K562 (cell line): ENCODE measurements at regions not wholly inside any gene's neighbourhood (a gene's known extent, or its start where the extent isn't known, plus 50 kb on each side); places are given as distances from the start of the nearest gene placed in this dataset.
A peak's percentile ranks its signal among the peaks of the same experiment; 100 is the strongest.

Experiments
- ATAC-seq: fragments of 200-7000 bp; cut with Tn5 transposase; 3 replicates; pipeline ENCODE4 v1.9.1; 2020; ENCODE audit warnings: moderate library complexity
- BruUV-seq: library from RNA; stranded (reverse); fragments of 400-500 nt; replicated peaks from 2 replicates; lab custom pipeline; 2021; lab: Mats Ljungman, UMichigan
- CTCF ChIA-PET: fragments of 300-600 bp; formaldehyde crosslinking; extraction: SDS; loops from one replicate; lab custom pipeline; 2021; ENCODE audit warnings: low intra/inter-chr PET ratio; lab: Yijun Ruan, JAX
- POLR2A ChIA-PET: fragments of 300-600, 350-650 bp; sonication (Branson Sonifier 250); formaldehyde crosslinking; extraction: SDS; loops from one replicate; lab custom pipeline; 2021; ENCODE audit warnings: antibody characterized with exemption, inconsistent platforms; lab: Yijun Ruan, JAX
- DNase-seq, 4 experiments: peaks; one replicate each; pipeline versions ENCODE4 v3.0.0 to v3.0.0-alpha.2; 2011 to 2018; ENCODE audit warnings: low spot score in 3 of 4, mixed read lengths in 3 of 4; ENCODE audit errors: extremely low read depth in 1 of 4
- FAIRE-seq: peaks from 2 replicates; lab custom pipeline; 2011; peaks lifted over from hg19 to GRCh38; lab: Jason Lieb, UNC
- H2AFZ ChIP-seq: 2 replicates; pipeline ENCODE4 v1.6.0; 2011; ENCODE audit warnings: low read depth, low read length, control low read depth, inconsistent platforms
- H3K27ac ChIP-seq: fragments of 200-600 bp; 3 replicates; pipeline ENCODE4 v1.8.0; 2011; ENCODE audit warnings: low read depth, mild to moderate bottlenecking, control low read depth, inconsistent platforms, low read length, moderate library complexity, mixed read lengths; ENCODE audit errors: extremely low read depth
- H3K27me3 ChIP-seq, 2 experiments: fragments of 300-600 bp in 1 of 2; 2 replicates in 1 of 2; 3 replicates in 1 of 2; pipeline versions ENCODE4 v1.6.0 to v1.8.0; 2011; ENCODE audit warnings: inconsistent platforms in 2 of 2, low read length in 2 of 2, mild to moderate bottlenecking in 1 of 2, mixed read lengths in 1 of 2, moderate library complexity in 1 of 2; ENCODE audit not compliant: control insufficient read depth in 2 of 2, insufficient read depth in 2 of 2
- H3K36me3 ChIP-seq: fragments of 300-600 bp; 3 replicates; pipeline ENCODE4 v1.8.0; 2011; ENCODE audit warnings: mild to moderate bottlenecking, low read length, inconsistent platforms; ENCODE audit not compliant: control insufficient read depth, insufficient read depth
- H3K4me1 ChIP-seq, 2 experiments: fragments of 200-600 bp in 1 of 2; replicated peaks in 1 of 2; 2 replicates in 1 of 2; 3 replicates in 1 of 2; pipeline versions ENCODE4 v1.5.1 to v1.8.0; 2011; ENCODE audit warnings: inconsistent platforms in 2 of 2, low read length in 2 of 2, mild to moderate bottlenecking in 1 of 2, mixed read lengths in 1 of 2, moderate library complexity in 1 of 2; ENCODE audit not compliant: control insufficient read depth in 2 of 2, insufficient read depth in 2 of 2
- H3K4me2 ChIP-seq: 2 replicates; pipeline ENCODE4 v1.6.1; 2011; ENCODE audit warnings: low read length, control low read depth, inconsistent platforms, mixed read lengths; ENCODE audit not compliant: insufficient read depth
- H3K4me3 ChIP-seq: fragments of 200-600 bp; sonication (generic), shearing (Covaris generic); 2 replicates; pipeline ENCODE4 v1.5.1; 2016; ENCODE audit warnings: control low read depth, inconsistent platforms
- H3K79me2 ChIP-seq: fragments of 200-600 bp; 3 replicates; pipeline ENCODE4 v1.8.0; 2011; ENCODE audit warnings: low read length, inconsistent platforms; ENCODE audit not compliant: control insufficient read depth, insufficient read depth
- H3K9ac ChIP-seq, 2 experiments: 2 replicates each; pipeline versions ENCODE4 v1.6.0 to v1.6.1; 2011; ENCODE audit warnings: low read depth in 2 of 2, low read length in 2 of 2, control low read depth in 1 of 2, inconsistent platforms in 1 of 2, mild to moderate bottlenecking in 1 of 2, mixed read lengths in 1 of 2; ENCODE audit not compliant: insufficient read depth in 1 of 2
- H3K9me1 ChIP-seq: one replicate; pipeline ENCODE4 v1.6.0; 2011; ENCODE audit warnings: inconsistent platforms, mild to moderate bottlenecking, low read length, moderate library complexity; ENCODE audit not compliant: control insufficient read depth, insufficient read depth
- H3K9me3 ChIP-seq: replicated peaks from 2 replicates; pipeline ENCODE4 v1.5.1; 2011; ENCODE audit warnings: low read depth, low read length, inconsistent platforms; ENCODE audit not compliant: control insufficient read depth, insufficient read depth
- H4K20me1 ChIP-seq: replicated peaks from 2 replicates; pipeline ENCODE4 v1.6.1; 2011; ENCODE audit warnings: low read length, inconsistent platforms, mixed read lengths; ENCODE audit not compliant: control insufficient read depth, insufficient read depth
- ARID3B ChIP-seq: fragments of 250-450 bp; sonication (Bioruptor Pico); IDR thresholded peaks from 2 replicates; pipeline ENCODE4 v1.4.0; 2020; ENCODE audit warnings: borderline replicate concordance
- CTCF ChIP-seq, 3 experiments: IDR thresholded peaks in 2 of 3; conservative IDR thresholded peaks in 1 of 3; 2 replicates each; pipeline ENCODE4 v1.5.1; 2011 to 2012; ENCODE audit warnings: low read length in 3 of 3, mild to moderate bottlenecking in 3 of 3, control low read depth in 2 of 3, improper control_type of control experiment in 1 of 3, inconsistent platforms in 1 of 3, low read depth in 1 of 3, mixed read lengths in 1 of 3, moderate library complexity in 1 of 3; ENCODE audit not compliant: insufficient read depth in 2 of 3
- GTF2F1 ChIP-seq: IDR thresholded peaks from 2 replicates; pipeline ENCODE4 v1.6.1; 2011; ENCODE audit warnings: low read depth, low read length, improper control_type of control experiment
- NFE2 ChIP-seq: IDR thresholded peaks from 2 replicates; pipeline ENCODE4 v1.6.1; 2014; ENCODE audit warnings: antibody characterized with exemption, low read depth
- WGBS: fragments of 100-300 bp; shearing (Covaris generic); methylation state at CpG from one replicate; pipeline ENCODE4 v1.1.6; 2016; ENCODE audit warnings: low coverage, mixed read lengths; ENCODE audit not compliant: insufficient coverage; ENCODE audit errors: missing lambda C conversion rate; 5-methylcytosine and 5-hydroxymethylcytosine counted together
- in situ Hi-C: fragments of 300-500 bp; cut with MboI; formaldehyde crosslinking; loops from 4 replicates; pipeline ENCODE4 v1.15.0; 2018; ENCODE audit warnings: inconsistent platforms, mixed read lengths
- intact Hi-C: fragments of 100-400 bp; cut with micrococcal nuclease; formaldehyde crosslinking; loops from 2 replicates; pipeline ENCODE4 v1.14.2; 2022

- no peak for TF ChIP-seq CTCF (IDR thresholded peaks at IDR 0.05 in 2 of 3, conservative IDR thresholded peaks at IDR 0.05 in 1 of 3; ENCODE audit: insufficient read depth in 2 of 3, low read depth in 1 of 3, low read length in 3 of 3)
Measured at GRCh38 chr4:153039542-153040185, 103.5 kb downstream of the FHDC1 start (continued).

- no peak for FAIRE-seq
- POLR2A ChIA-PET = no interaction called here
Measured at GRCh38 chr4:153040677-153041076, 104.6 kb downstream of the FHDC1 start.

More at GRCh38 chr4:153040677-153041076, 104.6 kb downstream of the FHDC1 start:
- 0% methylated on average over 5 of the region's 6 CpGs for WGBS
- intact Hi-C loops (no loop called here), in situ Hi-C loops (no loop called here)
- no peaks in the 10 kb centered on the region for H3K4me1 ChIP-seq
- ATAC-seq (no peak), DNase-seq (no peak)
- H2AFZ ChIP-seq = no peak overlapping the region
- no peaks in the 10 kb centered on the region for H3K36me3 ChIP-seq
- BruUV-seq = no TSS peak
- peaks cover 9 to 22% of the 10 kb centered on the region in 2 experiments for H3K27me3 ChIP-seq
- no peak overlapping the region for H3K27ac ChIP-seq
- CTCF ChIA-PET = no interaction called here
- no peaks in the 10 kb centered on the region for H3K79me2 ChIP-seq
- H3K4me3 ChIP-seq = no peak overlapping the region
- no peak overlapping the region for H3K4me2 ChIP-seq
- H3K9ac ChIP-seq = no peak overlapping the region
- no peaks in the 10 kb centered on the region for H3K9me1 ChIP-seq
- H4K20me1 ChIP-seq = no peaks in the 10 kb centered on the region
- no peak for TF ChIP-seq ARID3B (CRISPR knock-in tag)
- 0 out of 2 replicates have a peak, but pooled peaks have one; percentile 16 for TF ChIP-seq NFE2
- no peak for TF ChIP-seq GTF2F1
- 0 out of 2 replicates have a peak, but pooled peaks cover 3% of the 10 kb centered on the region for H3K9me3 ChIP-seq
